ENCODE measurements at regions not wholly inside any gene's neighbourhood (a gene's known extent, or its start where the extent isn't known, plus 50 kb on each side); places are given as distances from the start of the nearest gene placed in this dataset.

DNA sequence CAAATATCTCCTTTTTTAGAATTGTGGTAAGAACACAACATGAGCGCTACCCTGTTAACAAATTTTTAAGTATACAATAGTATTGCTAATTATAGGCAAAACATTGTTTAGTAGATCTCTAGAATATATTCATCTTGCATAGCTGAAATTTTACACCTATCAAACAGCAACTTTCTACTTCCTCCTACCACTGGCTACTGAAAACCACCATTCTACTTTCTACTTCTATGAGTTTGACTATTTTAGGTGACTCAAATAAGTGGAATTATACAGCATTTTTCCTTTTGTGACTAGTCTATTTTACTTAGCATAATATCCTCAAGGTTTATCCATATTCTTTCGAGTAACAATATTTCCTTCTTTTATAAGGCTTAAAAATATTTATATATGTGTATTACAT lies 128.4 kb downstream of the FAM76B start:
- no peak for TF ChIP-seq POLR2A (IDR thresholded peaks at IDR 0.05)
- TF ChIP-seq, protein P1, sequence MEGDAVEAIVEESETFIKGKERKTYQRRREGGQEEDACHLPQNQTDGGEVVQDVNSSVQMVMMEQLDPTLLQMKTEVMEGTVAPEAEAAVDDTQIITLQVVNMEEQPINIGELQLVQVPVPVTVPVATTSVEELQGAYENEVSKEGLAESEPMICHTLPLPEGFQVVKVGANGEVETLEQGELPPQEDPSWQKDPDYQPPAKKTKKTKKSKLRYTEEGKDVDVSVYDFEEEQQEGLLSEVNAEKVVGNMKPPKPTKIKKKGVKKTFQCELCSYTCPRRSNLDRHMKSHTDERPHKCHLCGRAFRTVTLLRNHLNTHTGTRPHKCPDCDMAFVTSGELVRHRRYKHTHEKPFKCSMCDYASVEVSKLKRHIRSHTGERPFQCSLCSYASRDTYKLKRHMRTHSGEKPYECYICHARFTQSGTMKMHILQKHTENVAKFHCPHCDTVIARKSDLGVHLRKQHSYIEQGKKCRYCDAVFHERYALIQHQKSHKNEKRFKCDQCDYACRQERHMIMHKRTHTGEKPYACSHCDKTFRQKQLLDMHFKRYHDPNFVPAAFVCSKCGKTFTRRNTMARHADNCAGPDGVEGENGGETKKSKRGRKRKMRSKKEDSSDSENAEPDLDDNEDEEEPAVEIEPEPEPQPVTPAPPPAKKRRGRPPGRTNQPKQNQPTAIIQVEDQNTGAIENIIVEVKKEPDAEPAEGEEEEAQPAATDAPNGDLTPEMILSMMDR (IDR thresholded peaks at IDR 0.05) = no peak
- H3K36me3 ChIP-seq = no peaks in the 10 kb centered on the region
- no peak for DNase-seq
- H3K27me3 ChIP-seq = no peaks in the 10 kb centered on the region
- no peak overlapping the region for H3K4me3 ChIP-seq (replicated peaks in 1 of 3)
- no peak overlapping the region for H3K27ac ChIP-seq
- intact Hi-C loops (cut with DNase I) = no loop called here
- WGBS, 2 donors = 93 to 97% methylated on average over 2 of the region's 2 CpGs
- no peaks in the 10 kb centered on the region for H3K9me3 ChIP-seq
- no peaks in the 10 kb centered on the region for H3K4me1 ChIP-seq

GRCh38 chr11:95660038-95660437 lies 129.5 kb downstream of the FAM76B start:
- Histone ChIP-seq H3K4me1 (no peaks in the 10 kb centered on the region), H3K4me3 (replicated peaks in 1 of 3) (no peak overlapping the region), H3K27me3 (no peaks in the 10 kb centered on the region), H3K9me3 (no peaks in the 10 kb centered on the region), H3K36me3 (no peaks in the 10 kb centered on the region), H3K27ac (no peak overlapping the region)
- no peak for DNase-seq
- TF ChIP-seq, protein P1 (IDR thresholded peaks at IDR 0.05) = no peak
- TF ChIP-seq POLR2A (IDR thresholded peaks at IDR 0.05) = no peak
- intact Hi-C loops (cut with DNase I) = no loop called here

DNA sequence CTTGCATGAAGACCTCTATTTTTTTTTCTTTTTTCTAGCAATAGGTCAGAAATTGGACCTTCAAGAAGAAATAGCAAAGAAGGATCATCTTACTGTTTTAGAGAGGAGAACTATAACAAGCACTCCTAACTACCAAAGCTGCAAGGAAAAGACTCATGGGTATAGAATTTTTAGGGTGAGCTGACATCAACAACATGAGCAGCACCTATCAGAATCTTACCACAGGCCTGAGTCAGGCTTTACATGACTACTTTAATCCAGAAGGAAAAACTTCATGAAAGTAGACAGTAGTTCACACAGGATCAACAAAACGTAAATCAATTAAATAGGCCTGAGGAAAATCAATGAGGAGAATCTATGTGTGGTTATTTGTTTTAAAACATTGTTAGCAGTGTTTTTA lies 130.5 kb downstream of the FAM76B start:
- TF ChIP-seq, protein P1 (IDR thresholded peaks at IDR 0.05) = no peak
- no peak for TF ChIP-seq POLR2A (IDR thresholded peaks at IDR 0.05)

GRCh38 chr11:95655536-95655935 lies 134.0 kb downstream of the FAM76B start:
- no peak overlapping the region for H3K27ac ChIP-seq
- H3K27me3 ChIP-seq = no peaks in the 10 kb centered on the region
- H3K4me1 ChIP-seq = peaks cover 0 to 1% of the 10 kb centered on the region in 2 donors
- intact Hi-C loops (cut with DNase I) = no loop called here
- H3K9me3 ChIP-seq = no peaks in the 10 kb centered on the region
- 48 to 52% methylated on average over 1 of the region's 1 CpG for WGBS, 2 donors
- H3K36me3 ChIP-seq = no peaks in the 10 kb centered on the region
- H3K4me3 ChIP-seq (replicated peaks in 1 of 3) = no peak overlapping the region
- no peak for DNase-seq
- no peak for TF ChIP-seq POLR2A (IDR thresholded peaks at IDR 0.05)
- TF ChIP-seq, protein P1 (IDR thresholded peaks at IDR 0.05) = no peak

More for the DNA sequence above, 130.5 kb downstream of the FAM76B start:
- DNase-seq = no peak
- Histone ChIP-seq H3K36me3 (no peaks in the 10 kb centered on the region), H3K27ac (no peak overlapping the region), H3K9me3 (no peaks in the 10 kb centered on the region), H3K4me1 (no peaks in the 10 kb centered on the region), H3K4me3 (replicated peaks in 1 of 3) (no peak overlapping the region), H3K27me3 (no peaks in the 10 kb centered on the region)
- intact Hi-C loops (cut with DNase I) = no loop called here
- WGBS, 2 donors = 88 to 90% methylated on average over 1 of the region's 1 CpG

GRCh38 chr11:95653680-95654079 lies 135.9 kb downstream of the FAM76B start:
- peaks cover 6 to 8% of the 10 kb centered on the region in 2 donors for H3K4me1 ChIP-seq
- H3K27ac ChIP-seq = no peak overlapping the region
- 100% methylated on average over 1 of the region's 1 CpG for WGBS, 2 donors
- H3K27me3 ChIP-seq = no peaks in the 10 kb centered on the region
- H3K36me3 ChIP-seq = no peaks in the 10 kb centered on the region
- TF ChIP-seq, protein P1 (IDR thresholded peaks at IDR 0.05) = no peak
- TF ChIP-seq POLR2A (IDR thresholded peaks at IDR 0.05) = no peak
- no peak overlapping the region for H3K4me3 ChIP-seq (replicated peaks in 1 of 3)
- H3K9me3 ChIP-seq = no peaks in the 10 kb centered on the region
- intact Hi-C loops (cut with DNase I) = no loop called here
- no peak for DNase-seq
